ENCODE measurements at regions not wholly inside any gene's neighbourhood (a gene's known extent, or its start where the extent isn't known, plus 50 kb on each side); places are given as distances from the start of the nearest gene placed in this dataset.
"Not testable (repeated sequence)": the region's sequence is repeated elsewhere in the genome, so short reads cannot be mapped to it uniquely, and the experiment has no call there.

DNA sequence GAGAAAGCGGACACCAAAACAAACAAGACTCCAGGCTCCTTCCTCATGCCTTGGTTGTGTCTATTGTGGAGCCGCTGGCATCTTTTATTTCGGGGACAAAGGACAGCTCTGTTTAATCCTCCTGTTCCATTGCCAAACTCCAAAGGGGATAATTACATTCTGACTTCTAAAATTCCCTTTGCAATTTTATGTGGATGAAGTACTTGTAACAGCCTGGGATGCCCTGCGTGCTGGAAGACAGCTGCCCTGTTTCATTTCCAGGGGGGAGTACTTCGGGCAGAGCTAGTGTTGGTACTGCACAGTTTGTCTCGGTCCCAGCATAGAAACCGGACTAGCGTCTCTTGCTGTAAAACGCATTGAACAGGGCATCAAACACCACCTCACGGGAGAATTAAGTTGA lies 90.9 kb downstream of the BAMBI start:
- Mint-ChIP-seq H3K27me3 (ENCODE audit: low read depth) (no peaks in the 10 kb centered on the region), H3K4me3 (no peak overlapping the region), H3K27ac (no peak overlapping the region), H3K36me3 (ENCODE audit: low read depth) (no peaks in the 10 kb centered on the region), H3K4me1 (ENCODE audit: low read depth) (no peaks in the 10 kb centered on the region), H3K9me3 (ENCODE audit: insufficient read depth) (no peaks in the 10 kb centered on the region)
- CTCF ChIA-PET = interaction anchor here (1.6 kb wide), 1 partner anchor 104 kb away, joined by 3 read pairs; no protein-coding TSS in a partner anchor
- POLR2A ChIA-PET = no interaction called here
- DNase-seq (no peak), ATAC-seq (no peak)

DNA sequence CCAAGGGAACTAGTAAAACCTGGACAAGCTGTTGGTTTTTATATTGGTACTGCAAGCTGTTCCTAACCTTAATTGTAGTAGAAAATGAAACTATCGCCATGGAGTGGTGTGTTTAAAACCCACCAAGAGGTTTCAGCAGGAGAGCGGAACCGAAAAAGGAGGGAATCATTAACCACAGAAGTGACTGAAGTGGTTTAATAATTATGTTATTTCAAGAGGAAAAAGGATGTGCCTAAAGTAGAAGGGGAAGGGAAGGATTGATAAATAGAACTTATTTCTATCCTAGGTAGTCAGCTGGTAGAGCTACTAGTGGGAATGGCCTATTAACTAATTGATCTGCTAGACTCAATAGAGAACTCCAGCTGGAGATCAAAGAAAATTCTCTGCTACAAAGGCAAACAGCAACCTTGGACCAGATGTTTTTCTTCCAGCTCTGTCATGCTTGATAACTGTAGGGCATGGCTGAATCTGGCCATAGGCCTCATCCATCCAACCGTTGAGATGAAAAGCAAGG lies 91.8 kb downstream of the BAMBI start:
- H3K4me3 Mint-ChIP-seq = no peak overlapping the region
- H3K36me3 Mint-ChIP-seq (ENCODE audit: low read depth) = no peaks in the 10 kb centered on the region
- no peak for ATAC-seq
- H3K27me3 Mint-ChIP-seq (ENCODE audit: low read depth) = no peaks in the 10 kb centered on the region
- no peak overlapping the region for H3K27ac Mint-ChIP-seq
- DNase-seq = no peak
- H3K4me1 Mint-ChIP-seq (ENCODE audit: low read depth) = no peaks in the 10 kb centered on the region
- CTCF ChIA-PET = interaction anchor here (0.6 to 1.6 kb wide), 2 partner anchors 93 to 105 kb away, joined by 3 read pairs; no protein-coding TSS in a partner anchor
- H3K9me3 Mint-ChIP-seq (ENCODE audit: insufficient read depth) = peaks cover 3% of the 10 kb centered on the region
- POLR2A ChIA-PET = no interaction called here

DNA sequence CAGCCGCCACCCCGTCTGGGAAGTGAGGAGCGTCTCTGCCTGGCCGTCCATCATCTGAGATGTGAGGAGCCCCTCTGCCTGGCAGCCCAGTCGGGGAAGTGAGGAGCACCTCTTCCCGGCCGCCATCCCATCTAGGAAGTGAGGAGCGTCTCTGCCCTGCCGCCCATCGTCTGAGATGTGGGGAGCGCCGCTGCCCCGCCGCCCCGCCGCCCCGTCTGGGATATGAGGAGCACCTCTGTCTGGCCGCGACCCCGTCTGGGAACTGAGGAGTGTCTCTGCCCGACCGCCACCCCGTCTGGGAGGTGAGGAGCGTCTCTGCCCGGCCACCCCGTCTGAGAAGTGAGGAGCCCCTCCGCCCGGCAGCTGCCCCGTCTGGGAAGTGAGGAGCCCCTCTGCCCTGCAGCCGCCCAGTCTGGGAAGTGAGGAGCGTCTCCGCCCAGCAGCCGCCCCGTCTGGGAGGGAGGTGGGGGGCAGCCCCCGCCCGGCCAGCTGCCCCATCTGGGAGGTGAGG lies 94.3 kb downstream of the BAMBI start:
- DNase-seq; ATAC-seq; H3K4me1 Mint-ChIP-seq (ENCODE audit: low read depth); H3K4me3 Mint-ChIP-seq; H3K27me3 Mint-ChIP-seq (ENCODE audit: low read depth); H3K9me3 Mint-ChIP-seq (ENCODE audit: insufficient read depth); CTCF ChIA-PET; H3K36me3 Mint-ChIP-seq (ENCODE audit: low read depth); H3K27ac Mint-ChIP-seq; POLR2A ChIA-PET: not testable (repeated sequence)

DNA sequence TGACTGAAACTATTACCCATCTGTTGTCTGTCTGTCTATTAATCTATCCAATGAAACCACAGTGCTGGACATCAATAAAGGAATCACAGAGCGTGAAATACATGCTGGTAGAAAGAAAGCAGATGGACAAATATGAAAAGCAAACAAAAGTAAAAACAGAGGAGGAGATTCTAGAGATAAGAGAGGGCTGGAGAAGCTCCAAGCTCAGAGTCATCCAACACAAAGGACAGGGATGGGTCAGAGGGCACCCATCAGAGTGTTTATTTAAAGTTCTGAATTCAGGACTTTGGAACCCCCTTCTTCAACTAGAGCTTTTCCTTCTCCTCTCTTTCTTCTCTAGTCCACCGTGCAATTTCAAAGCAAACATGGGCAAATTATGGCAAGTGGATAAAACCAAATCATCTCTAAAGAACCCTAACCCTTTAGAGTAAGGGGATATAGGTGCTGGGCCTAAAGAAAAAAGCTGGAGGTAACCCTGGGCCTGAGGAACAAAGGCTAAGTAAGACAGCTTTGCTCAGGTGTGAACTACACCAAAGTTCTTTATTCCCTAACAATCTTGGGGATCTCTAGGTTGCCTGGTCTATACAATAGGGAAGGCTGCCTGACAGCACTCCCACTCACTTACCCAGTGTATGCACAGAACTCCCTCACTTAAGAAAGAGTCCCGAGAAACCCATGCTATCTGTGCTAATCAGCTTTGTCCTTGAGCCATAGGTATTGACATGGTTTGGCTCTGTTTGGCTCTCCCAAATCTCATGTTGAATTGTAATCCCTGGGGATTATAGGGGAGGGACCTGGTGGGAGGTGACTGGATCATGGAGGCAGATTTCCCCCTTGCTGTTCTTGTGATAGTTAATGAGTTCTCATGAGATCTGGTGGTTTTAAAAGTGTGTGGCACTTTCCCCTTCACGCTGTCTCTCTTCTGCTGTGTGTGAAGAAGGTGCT lies 97.0 kb downstream of the BAMBI start:
- CTCF ChIA-PET = no interaction called here
- no peaks in the 10 kb centered on the region for H3K4me1 Mint-ChIP-seq (ENCODE audit: low read depth)
- no peaks in the 10 kb centered on the region for H3K27me3 Mint-ChIP-seq (ENCODE audit: low read depth)
- POLR2A ChIA-PET = no interaction called here
- ATAC-seq (no peak), DNase-seq (no peak)
- H3K27ac Mint-ChIP-seq = no peak overlapping the region
- H3K36me3 Mint-ChIP-seq (ENCODE audit: low read depth) = no peaks in the 10 kb centered on the region
- peaks cover 9% of the 10 kb centered on the region for H3K9me3 Mint-ChIP-seq (ENCODE audit: insufficient read depth)
- no peak overlapping the region for H3K4me3 Mint-ChIP-seq

DNA sequence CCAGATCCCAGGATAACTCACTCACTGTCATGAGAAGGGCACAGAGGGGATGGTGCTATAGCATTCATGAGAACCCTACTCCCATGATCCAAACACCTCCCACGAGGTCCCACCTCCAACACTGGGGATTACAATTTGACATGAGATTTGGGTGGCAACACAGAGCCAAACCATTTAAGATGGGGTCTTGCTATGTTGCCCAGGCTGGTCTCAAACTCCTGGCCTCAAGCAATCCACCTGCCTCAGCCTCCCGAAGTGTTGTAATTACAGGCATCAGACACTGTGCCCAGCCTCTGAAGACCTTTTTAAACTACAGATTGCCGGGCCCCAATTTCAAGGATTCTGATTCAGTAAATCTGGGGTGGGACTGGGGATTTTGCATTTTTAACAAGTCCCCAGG lies 98.5 kb downstream of the BAMBI start:
- Mint-ChIP-seq H3K4me3 (no peak overlapping the region), H3K9me3 (ENCODE audit: insufficient read depth) (peaks cover 9% of the 10 kb centered on the region), H3K27me3 (ENCODE audit: low read depth) (no peaks in the 10 kb centered on the region), H3K27ac (no peak overlapping the region), H3K4me1 (ENCODE audit: low read depth) (no peaks in the 10 kb centered on the region), H3K36me3 (ENCODE audit: low read depth) (no peaks in the 10 kb centered on the region)
- ChIA-PET POLR2A (no interaction called here), CTCF (no interaction called here)
- DNase-seq (no peak), ATAC-seq (no peak)

DNA sequence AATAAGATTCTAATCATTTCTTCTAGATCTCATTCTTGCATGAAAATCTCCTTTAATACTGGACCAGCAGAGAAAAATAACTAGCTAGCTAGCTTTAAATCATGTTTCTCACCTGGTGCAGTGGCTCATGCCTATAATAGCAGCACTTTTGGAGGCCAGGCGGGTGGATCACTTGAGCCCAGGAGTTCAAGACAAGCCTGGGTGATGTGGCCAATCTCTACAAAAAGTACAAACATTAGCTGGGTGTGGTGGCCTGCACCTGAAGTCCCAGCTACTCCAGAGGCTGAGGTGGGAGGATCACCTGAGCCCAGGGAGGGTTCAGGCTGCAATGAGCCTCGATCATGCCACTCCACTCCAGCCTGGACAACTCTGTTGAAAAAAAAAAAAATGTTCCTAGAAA lies 99.2 kb downstream of the BAMBI start:
- ChIA-PET POLR2A (no interaction called here), CTCF (no interaction called here)
- H3K27ac Mint-ChIP-seq = no peak overlapping the region
- DNase-seq = no peak
- no peaks in the 10 kb centered on the region for H3K4me1 Mint-ChIP-seq (ENCODE audit: low read depth)
- no peaks in the 10 kb centered on the region for H3K36me3 Mint-ChIP-seq (ENCODE audit: low read depth)
- peaks cover 9% of the 10 kb centered on the region for H3K9me3 Mint-ChIP-seq (ENCODE audit: insufficient read depth)
- no peaks in the 10 kb centered on the region for H3K27me3 Mint-ChIP-seq (ENCODE audit: low read depth)
- ATAC-seq = no peak
- H3K4me3 Mint-ChIP-seq = no peak overlapping the region

DNA sequence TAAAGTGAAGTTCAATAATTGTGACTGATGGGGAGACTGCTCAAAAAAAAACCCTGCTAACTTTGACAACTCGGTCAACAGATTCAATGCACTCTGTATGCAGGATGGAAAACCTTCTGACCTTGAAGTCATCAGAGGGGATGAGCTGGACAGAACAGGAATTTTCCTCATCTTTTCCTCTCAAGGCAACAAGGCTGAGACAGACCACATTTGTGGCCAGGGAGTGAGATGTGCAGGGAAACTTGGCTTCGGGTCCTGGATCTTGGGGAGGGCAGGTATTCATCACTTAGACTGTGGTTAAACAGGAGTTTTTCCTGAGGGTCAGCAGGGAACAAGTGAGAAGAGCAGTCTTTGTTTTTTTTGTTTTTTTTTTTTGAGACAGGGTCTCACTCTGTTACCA lies 100.6 kb downstream of the BAMBI start:
- Mint-ChIP-seq H3K36me3 (ENCODE audit: low read depth) (no peaks in the 10 kb centered on the region), H3K9me3 (ENCODE audit: insufficient read depth) (peaks cover 9% of the 10 kb centered on the region), H3K27ac (no peak overlapping the region), H3K4me1 (ENCODE audit: low read depth) (no peaks in the 10 kb centered on the region), H3K27me3 (ENCODE audit: low read depth) (no peaks in the 10 kb centered on the region), H3K4me3 (no peak overlapping the region)
- CTCF ChIA-PET = no interaction called here
- ATAC-seq (no peak), DNase-seq (no peak)
- POLR2A ChIA-PET = no interaction called here

DNA sequence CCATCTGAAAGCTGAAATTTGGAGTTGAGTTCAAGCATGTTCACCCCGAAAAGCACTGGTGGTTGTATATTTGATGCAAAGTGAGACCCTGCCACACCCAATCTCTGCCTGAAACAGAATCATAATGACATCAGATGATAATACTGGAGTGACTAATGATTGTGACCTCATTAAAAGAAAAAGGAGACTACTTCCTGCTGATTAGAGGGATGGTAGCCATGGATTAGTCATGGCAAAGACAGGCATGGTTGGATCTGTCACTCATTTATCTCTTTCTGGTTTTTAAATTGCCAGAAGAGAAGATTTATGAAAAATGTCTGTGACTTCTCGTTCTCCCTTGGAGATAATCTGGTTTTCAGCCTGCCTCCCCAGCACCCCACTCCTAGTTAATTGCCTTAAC lies 101.2 kb downstream of the BAMBI start:
- Mint-ChIP-seq H3K27ac (no peak overlapping the region), H3K4me1 (ENCODE audit: low read depth) (no peaks in the 10 kb centered on the region), H3K9me3 (ENCODE audit: insufficient read depth) (peaks cover 9% of the 10 kb centered on the region), H3K4me3 (no peak overlapping the region), H3K36me3 (ENCODE audit: low read depth) (no peaks in the 10 kb centered on the region), H3K27me3 (ENCODE audit: low read depth) (no peaks in the 10 kb centered on the region)
- ATAC-seq (no peak), DNase-seq (no peak)
- POLR2A ChIA-PET = no interaction called here
- CTCF ChIA-PET = no interaction called here

DNA sequence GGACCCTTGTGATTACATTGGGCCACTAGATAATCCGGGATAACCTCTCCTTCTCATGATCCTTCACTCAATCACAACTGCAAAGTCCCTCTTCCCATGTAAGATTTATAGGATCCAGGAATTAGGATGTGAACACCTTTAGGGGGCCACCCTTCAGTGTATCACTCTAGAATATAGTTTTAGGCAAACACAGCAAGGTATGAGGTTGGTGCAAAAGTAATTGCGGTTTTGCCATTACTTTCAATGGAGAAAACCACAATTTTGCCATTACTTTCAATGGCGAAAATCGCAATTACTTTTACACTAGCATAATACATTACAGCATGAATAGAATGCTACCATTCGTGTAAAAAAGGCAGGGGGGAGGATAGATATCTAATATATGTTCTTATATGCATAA lies 104.0 kb downstream of the BAMBI start:
- POLR2A ChIA-PET = no interaction called here
- H3K27me3 Mint-ChIP-seq (ENCODE audit: low read depth) = no peaks in the 10 kb centered on the region

DNA sequence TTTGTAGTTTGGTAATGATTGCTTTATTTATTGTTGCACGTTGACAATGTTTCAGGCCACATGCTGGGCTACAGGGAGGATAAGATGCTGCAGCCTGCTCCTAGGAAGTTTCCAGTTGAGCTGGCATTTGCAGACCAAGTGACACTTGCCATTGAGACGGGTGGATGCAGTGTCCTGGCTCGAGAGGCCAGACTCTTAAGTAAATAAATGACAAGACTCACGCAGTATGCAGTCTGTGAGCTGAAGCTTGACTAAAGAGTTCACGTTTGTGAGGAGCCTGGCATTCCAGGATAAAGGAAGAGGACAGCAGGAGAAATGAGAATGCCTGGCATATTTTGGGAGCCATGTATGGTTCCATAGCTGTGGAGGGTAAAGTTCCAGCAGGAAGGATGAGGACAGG lies 105.8 kb downstream of the BAMBI start:
- H3K36me3 Mint-ChIP-seq (ENCODE audit: low read depth) = no peaks in the 10 kb centered on the region
- H3K9me3 Mint-ChIP-seq (ENCODE audit: insufficient read depth) = no peaks in the 10 kb centered on the region
- no peaks in the 10 kb centered on the region for H3K4me1 Mint-ChIP-seq (ENCODE audit: low read depth)
- H3K4me3 Mint-ChIP-seq = no peak overlapping the region
- ChIA-PET CTCF (no interaction called here), POLR2A (no interaction called here)
- DNase-seq (no peak), ATAC-seq (no peak)
- H3K27ac Mint-ChIP-seq = no peak overlapping the region
- no peaks in the 10 kb centered on the region for H3K27me3 Mint-ChIP-seq (ENCODE audit: low read depth)

More for the DNA sequence above, 104.0 kb downstream of the BAMBI start:
- CTCF ChIA-PET = no interaction called here
- no peaks in the 10 kb centered on the region for H3K36me3 Mint-ChIP-seq (ENCODE audit: low read depth)
- no peak overlapping the region for H3K4me3 Mint-ChIP-seq
- H3K9me3 Mint-ChIP-seq (ENCODE audit: insufficient read depth) = no peaks in the 10 kb centered on the region
- ATAC-seq (no peak), DNase-seq (no peak)
- H3K4me1 Mint-ChIP-seq (ENCODE audit: low read depth) = no peaks in the 10 kb centered on the region
- H3K27ac Mint-ChIP-seq = no peak overlapping the region

DNA sequence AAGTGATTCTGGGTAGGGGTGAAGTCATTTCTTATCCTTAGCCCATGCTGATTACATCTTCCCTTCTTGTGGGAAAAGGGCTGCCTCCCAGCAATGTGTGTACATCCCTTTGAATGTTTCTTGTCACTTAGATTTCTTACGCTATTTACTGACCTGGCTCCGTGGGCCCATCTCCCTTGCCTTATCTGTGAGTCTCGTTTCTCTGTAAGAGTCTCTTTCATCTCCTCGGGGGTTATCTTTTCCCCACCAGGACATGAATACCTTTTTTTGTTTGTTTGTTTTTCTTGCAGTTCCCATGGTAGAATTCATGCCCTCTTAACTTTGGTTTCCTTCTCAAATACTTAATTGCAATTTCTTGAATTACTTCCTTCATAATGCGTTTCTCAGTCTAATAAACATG lies 107.7 kb downstream of the BAMBI start:
- Mint-ChIP-seq H3K36me3 (ENCODE audit: low read depth) (no peaks in the 10 kb centered on the region), H3K27me3 (ENCODE audit: low read depth) (peaks cover 3% of the 10 kb centered on the region), H3K4me1 (ENCODE audit: low read depth) (no peaks in the 10 kb centered on the region), H3K9me3 (ENCODE audit: insufficient read depth) (no peaks in the 10 kb centered on the region), H3K4me3 (no peak overlapping the region), H3K27ac (no peak overlapping the region)
- POLR2A ChIA-PET = no interaction called here
- ATAC-seq = no peak
- CTCF ChIA-PET = no interaction called here
- DNase-seq = no peak

DNA sequence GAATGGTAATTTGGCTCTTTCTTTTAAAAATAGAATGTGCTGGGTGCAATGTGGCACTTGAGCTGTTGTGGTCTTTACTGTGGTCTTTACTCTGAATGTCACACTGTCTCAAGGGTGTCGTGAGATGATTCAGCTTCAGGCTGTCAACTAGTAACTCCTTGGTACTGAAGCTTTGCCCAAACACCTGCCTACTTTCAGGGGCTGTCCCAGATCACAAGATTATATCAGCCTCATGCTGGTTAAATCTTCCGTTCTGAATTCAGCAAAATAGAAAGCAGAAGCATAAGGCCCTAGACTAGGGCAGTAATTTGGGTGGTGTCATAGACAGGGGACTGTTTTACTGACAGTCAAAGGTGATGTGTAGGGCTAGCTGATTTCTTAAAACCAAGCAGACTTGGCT lies 110.9 kb downstream of the BAMBI start:
- CTCF ChIA-PET = no interaction called here
- no peaks in the 10 kb centered on the region for H3K9me3 Mint-ChIP-seq (ENCODE audit: insufficient read depth)
- POLR2A ChIA-PET = no interaction called here
- no peak for ATAC-seq
- no peaks in the 10 kb centered on the region for H3K36me3 Mint-ChIP-seq (ENCODE audit: low read depth)
- H3K4me1 Mint-ChIP-seq (ENCODE audit: low read depth) = no peaks in the 10 kb centered on the region
- no peak overlapping the region for H3K4me3 Mint-ChIP-seq
- H3K27me3 Mint-ChIP-seq (ENCODE audit: low read depth) = peaks cover 3% of the 10 kb centered on the region
- no peak overlapping the region for H3K27ac Mint-ChIP-seq
- DNase-seq = no peak

Data from activated CD8-positive, alpha-beta T cell treated with anti-CD3 and anti-CD28 coated beads, Interleukin-2, amount 10 ng/mL, durations not matched to agents 7 days and 5 days (primary cell).